ENCODE measurements at regions not wholly inside any gene's neighbourhood (a gene's known extent, or its start where the extent isn't known, plus 50 kb on each side); places are given as distances from the start of the nearest gene placed in this dataset.

GRCh38 chr1:198467342-198467741, 73.1 kb downstream of the ATP6V1G3 start:
- TF ChIP-seq, protein P1, sequence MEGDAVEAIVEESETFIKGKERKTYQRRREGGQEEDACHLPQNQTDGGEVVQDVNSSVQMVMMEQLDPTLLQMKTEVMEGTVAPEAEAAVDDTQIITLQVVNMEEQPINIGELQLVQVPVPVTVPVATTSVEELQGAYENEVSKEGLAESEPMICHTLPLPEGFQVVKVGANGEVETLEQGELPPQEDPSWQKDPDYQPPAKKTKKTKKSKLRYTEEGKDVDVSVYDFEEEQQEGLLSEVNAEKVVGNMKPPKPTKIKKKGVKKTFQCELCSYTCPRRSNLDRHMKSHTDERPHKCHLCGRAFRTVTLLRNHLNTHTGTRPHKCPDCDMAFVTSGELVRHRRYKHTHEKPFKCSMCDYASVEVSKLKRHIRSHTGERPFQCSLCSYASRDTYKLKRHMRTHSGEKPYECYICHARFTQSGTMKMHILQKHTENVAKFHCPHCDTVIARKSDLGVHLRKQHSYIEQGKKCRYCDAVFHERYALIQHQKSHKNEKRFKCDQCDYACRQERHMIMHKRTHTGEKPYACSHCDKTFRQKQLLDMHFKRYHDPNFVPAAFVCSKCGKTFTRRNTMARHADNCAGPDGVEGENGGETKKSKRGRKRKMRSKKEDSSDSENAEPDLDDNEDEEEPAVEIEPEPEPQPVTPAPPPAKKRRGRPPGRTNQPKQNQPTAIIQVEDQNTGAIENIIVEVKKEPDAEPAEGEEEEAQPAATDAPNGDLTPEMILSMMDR (IDR thresholded peaks at IDR 0.05; ENCODE audit: extremely low read depth in 1 of 2, insufficient read depth in 1 of 2, low read depth in 1 of 2, low read length in 2 of 2), result no peak
- TF ChIP-seq POLR2A (IDR thresholded peaks at IDR 0.05; ENCODE audit: low read depth, low read length), result no peak
- no peak for TF ChIP-seq FOS (IDR thresholded peaks at IDR 0.05; ENCODE audit: borderline replicate concordance, insufficient read depth, low read length)
- TF ChIP-seq POLR2AphosphoS5 (IDR thresholded peaks at IDR 0.05; ENCODE audit: insufficient read depth, low read depth, low read length), result no peak
- TF ChIP-seq EZH2 (IDR thresholded peaks at IDR 0.05; ENCODE audit: borderline replicate concordance, low read depth, low read length, severe bottlenecking), result no peak
